Dendritic cell treated with granulocyte-macrophage colony-stimulating factor and Interleukin-4, amounts not matched to agents 40 ng/mL and 50 ng/mL, for 4 days (primary cell): ENCODE measurements at regions not wholly inside any gene's neighbourhood (a gene's known extent, or its start where the extent isn't known, plus 50 kb on each side); places are given as distances from the start of the nearest gene placed in this dataset.

Experiments
- H3K27ac Mint-ChIP-seq: one replicate; pipeline ENCODE4 v1.8.0; 2022; ENCODE audit warnings: mild to moderate bottlenecking, mixed read lengths
- H3K27me3 Mint-ChIP-seq: one replicate; pipeline ENCODE4 v1.8.0; 2022; ENCODE audit warnings: mild to moderate bottlenecking, mixed read lengths
- H3K36me3 Mint-ChIP-seq: one replicate; pipeline ENCODE4 v1.8.0; 2022; ENCODE audit warnings: low read depth, mixed read lengths
- H3K4me1 Mint-ChIP-seq: one replicate; pipeline ENCODE4 v1.8.0; 2022; ENCODE audit warnings: low read depth, mixed read lengths
- H3K4me3 Mint-ChIP-seq: one replicate; pipeline ENCODE4 v1.8.0; 2022; ENCODE audit warnings: mild to moderate bottlenecking, moderate library complexity, mixed read lengths
- H3K9me3 Mint-ChIP-seq: one replicate; pipeline ENCODE4 v1.8.0; 2022; ENCODE audit warnings: mixed read lengths
- intact Hi-C: fragments of 100-400 bp; cut with micrococcal nuclease; formaldehyde crosslinking; loops from one replicate; pipeline ENCODE4 v1.15.0; 2022

- Mint-ChIP-seq H3K4me3 (peak overlapping the region; percentile 69), H3K27me3 (no peaks in the 10 kb centered on the region), H3K9me3 (no peaks in the 10 kb centered on the region), H3K4me1 (peaks cover 80% of the 10 kb centered on the region), H3K27ac (peak overlapping the region; percentile 79), H3K36me3 (peaks cover 44% of the 10 kb centered on the region)
- intact Hi-C loops, result no loop called here
Observed at GRCh38 chr7:130912082-130912861, 178.3 kb upstream of the KLF14 start.

- intact Hi-C loops, result loop anchor here (1.0 kb wide), 1 partner anchor 47 kb away; no protein-coding TSS in a partner anchor
- peaks cover 46% of the 10 kb centered on the region for H3K36me3 Mint-ChIP-seq
- H3K9me3 Mint-ChIP-seq, result no peaks in the 10 kb centered on the region
- peaks cover 83% of the 10 kb centered on the region for H3K4me1 Mint-ChIP-seq
- peak overlapping the region; percentile 79 for H3K27ac Mint-ChIP-seq
- peak overlapping the region; percentile 69 for H3K4me3 Mint-ChIP-seq
- H3K27me3 Mint-ChIP-seq, result no peaks in the 10 kb centered on the region
Observed at GRCh38 chr7:130912862-130913638, 179.0 kb upstream of the KLF14 start.

- intact Hi-C loops, result loop anchor here (1.0 kb wide), 1 partner anchor 46 kb away; no protein-coding TSS in a partner anchor
- H3K4me3 Mint-ChIP-seq, result peak overlapping the region; percentile 69
- H3K27ac Mint-ChIP-seq, result peak overlapping the region; percentile 79
- peaks cover 51% of the 10 kb centered on the region for H3K36me3 Mint-ChIP-seq
- peaks cover 91% of the 10 kb centered on the region for H3K4me1 Mint-ChIP-seq
- no peaks in the 10 kb centered on the region for H3K9me3 Mint-ChIP-seq
- no peaks in the 10 kb centered on the region for H3K27me3 Mint-ChIP-seq
Observed at GRCh38 chr7:130913639-130914553, 179.9 kb upstream of the KLF14 start.

- Mint-ChIP-seq H3K36me3 (peaks cover 48% of the 10 kb centered on the region), H3K4me3 (no peak overlapping the region)
Observed at GRCh38 chr7:130914554-130915294, 180.7 kb upstream of the KLF14 start.

GRCh38 chr7:130917669-130918128 lies 183.7 kb upstream of the KLF14 start:
- Mint-ChIP-seq H3K9me3 (no peaks in the 10 kb centered on the region), H3K4me3 (no peak overlapping the region), H3K27me3 (no peaks in the 10 kb centered on the region), H3K4me1 (peaks cover 58% of the 10 kb centered on the region), H3K36me3 (peaks cover 53% of the 10 kb centered on the region), H3K27ac (no peak overlapping the region)
- intact Hi-C loops, result no loop called here

More at GRCh38 chr7:130914554-130915294, 180.7 kb upstream of the KLF14 start:
- Mint-ChIP-seq H3K4me1 (peaks cover 88% of the 10 kb centered on the region), H3K27ac (peak overlapping the region; percentile 79), H3K9me3 (no peaks in the 10 kb centered on the region), H3K27me3 (no peaks in the 10 kb centered on the region)
- intact Hi-C loops, result no loop called here

- Mint-ChIP-seq H3K36me3 (peaks cover 60% of the 10 kb centered on the region), H3K27me3 (no peaks in the 10 kb centered on the region), H3K9me3 (no peaks in the 10 kb centered on the region), H3K4me1 (peaks cover 52% of the 10 kb centered on the region), H3K27ac (no peak overlapping the region), H3K4me3 (no peak overlapping the region)
- intact Hi-C loops, result no loop called here
Observed at GRCh38 chr7:130918129-130919052, 184.4 kb upstream of the KLF14 start.

GRCh38 chr7:130919316-130920103 lies 185.5 kb upstream of the KLF14 start:
- intact Hi-C loops, result no loop called here
- Mint-ChIP-seq H3K4me1 (peaks cover 50% of the 10 kb centered on the region), H3K27me3 (no peaks in the 10 kb centered on the region), H3K9me3 (no peaks in the 10 kb centered on the region), H3K4me3 (no peak overlapping the region), H3K36me3 (peaks cover 60% of the 10 kb centered on the region), H3K27ac (no peak overlapping the region)

- no peak overlapping the region for H3K4me3 Mint-ChIP-seq
- no peaks in the 10 kb centered on the region for H3K27me3 Mint-ChIP-seq
- H3K9me3 Mint-ChIP-seq, result no peaks in the 10 kb centered on the region
- intact Hi-C loops, result no loop called here
- peaks cover 60% of the 10 kb centered on the region for H3K36me3 Mint-ChIP-seq
- peaks cover 50% of the 10 kb centered on the region for H3K4me1 Mint-ChIP-seq
- no peak overlapping the region for H3K27ac Mint-ChIP-seq
Observed at GRCh38 chr7:130920122-130920521, 186.1 kb upstream of the KLF14 start.

- intact Hi-C loops, result no loop called here
- Mint-ChIP-seq H3K27me3 (no peaks in the 10 kb centered on the region), H3K4me1 (peaks cover 50% of the 10 kb centered on the region), H3K4me3 (no peak overlapping the region), H3K36me3 (peaks cover 50% of the 10 kb centered on the region), H3K27ac (no peak overlapping the region), H3K9me3 (no peaks in the 10 kb centered on the region)
Observed at GRCh38 chr7:130921391-130922180, 187.6 kb upstream of the KLF14 start.

- peaks cover 51% of the 10 kb centered on the region for H3K36me3 Mint-ChIP-seq
- H3K4me3 Mint-ChIP-seq, result no peak overlapping the region
Observed at GRCh38 chr7:130922206-130923112, 188.5 kb upstream of the KLF14 start.

More at GRCh38 chr7:130922206-130923112, 188.5 kb upstream of the KLF14 start:
- Mint-ChIP-seq H3K27me3 (no peaks in the 10 kb centered on the region), H3K4me1 (peaks cover 52% of the 10 kb centered on the region), H3K27ac (no peak overlapping the region), H3K9me3 (no peaks in the 10 kb centered on the region)
- intact Hi-C loops, result no loop called here
